HepG2 (cell line): ENCODE measurements at regions not wholly inside any gene's neighbourhood (a gene's known extent, or its start where the extent isn't known, plus 50 kb on each side); places are given as distances from the start of the nearest gene placed in this dataset.

ENCODE experiments used
- ATAC-seq: fragments of 200-7000 bp; cut with Tn5 transposase; 3 replicates; pipeline ENCODE4 v1.9.1; 2020; ENCODE audit warnings: mild to moderate bottlenecking, moderate library complexity
- BruUV-seq: library from RNA; stranded (reverse); fragments of 400-500 nt; replicated peaks from 2 replicates; lab custom pipeline; 2021; lab: Mats Ljungman, UMichigan
- CTCF ChIA-PET: fragments of 300-600 bp; formaldehyde crosslinking; extraction: SDS; loops from one replicate; lab custom pipeline; 2021; ENCODE audit warnings: low total read pairs, inconsistent platforms, low intra/inter-chr PET ratio; lab: Yijun Ruan, JAX
- POLR2A ChIA-PET: fragments of 350-600 bp; sonication (Branson Sonifier 250); formaldehyde crosslinking; loops from one replicate; lab custom pipeline; 2020; ENCODE audit warnings: antibody characterized with exemption, inconsistent platforms; lab: Yijun Ruan, JAX
- DNase-seq: peaks from one replicate; pipeline ENCODE4 v3.0.0-alpha.2; 2015; ENCODE audit warnings: low spot score
- FAIRE-seq: peaks from 3 replicates; lab custom pipeline; 2011; peaks lifted over from hg19 to GRCh38; lab: Jason Lieb, UNC
- H2AFZ ChIP-seq: one replicate; pipeline ENCODE4 v1.6.1; 2011; ENCODE audit warnings: low read length, inconsistent platforms
- H3K27ac ChIP-seq: fragments of 300-600 bp; 3 replicates; pipeline ENCODE4 v1.8.0; 2011; ENCODE audit warnings: mixed run types, mild to moderate bottlenecking, mixed read lengths, low read length, inconsistent platforms; ENCODE audit not compliant: insufficient read depth; ENCODE audit errors: extremely low read length
- H3K27me3 ChIP-seq, 2 experiments: fragments of 200-600 bp in 1 of 2; 2 replicates in 1 of 2; 3 replicates in 1 of 2; pipeline versions ENCODE4 v1.6.0 to v1.8.0; 2011; ENCODE audit warnings: low read length in 2 of 2, mild to moderate bottlenecking in 2 of 2, moderate library complexity in 2 of 2, inconsistent platforms in 1 of 2; ENCODE audit not compliant: insufficient read depth in 2 of 2, control insufficient read depth in 1 of 2
- H3K36me3 ChIP-seq, 2 experiments: fragments of 200-600 bp in 1 of 2; replicated peaks in 1 of 2; 2 replicates in 1 of 2; 3 replicates in 1 of 2; pipeline versions ENCODE4 v1.5.1 to v1.8.0; 2011; ENCODE audit warnings: low read length in 2 of 2, inconsistent platforms in 1 of 2; ENCODE audit not compliant: insufficient read depth in 2 of 2, control insufficient read depth in 1 of 2
- H3K4me1 ChIP-seq: 2 replicates; pipeline ENCODE4 v1.5.1; 2012; ENCODE audit warnings: low read length, inconsistent platforms; ENCODE audit not compliant: insufficient read depth
- H3K4me2 ChIP-seq: 2 replicates; pipeline ENCODE4 v1.6.0; 2011; ENCODE audit warnings: low read depth, low read length, inconsistent platforms
- H3K4me3 ChIP-seq, 3 experiments: fragments of 200-600 bp in 1 of 3; sonication (generic), shearing (Covaris generic) in 1 of 3; replicated peaks in 1 of 3; 2 replicates each; pipeline ENCODE4 v1.5.1; 2011 to 2016; ENCODE audit warnings: low read length in 3 of 3, inconsistent platforms in 2 of 3, low read depth in 2 of 3, mild to moderate bottlenecking in 2 of 3, control low read depth in 1 of 3, mixed read lengths in 1 of 3; ENCODE audit not compliant: insufficient read depth in 1 of 3
- H3K79me2 ChIP-seq: one replicate; pipeline ENCODE4 v1.6.1; 2011; ENCODE audit warnings: low read length, inconsistent platforms; ENCODE audit not compliant: insufficient read depth
- H3K9ac ChIP-seq: 2 replicates; pipeline ENCODE4 v1.6.0; 2011; ENCODE audit warnings: mild to moderate bottlenecking, low read depth, low read length, inconsistent platforms; ENCODE audit not compliant: insufficient read depth
- H3K9me3 ChIP-seq: 2 replicates; pipeline ENCODE4 v1.5.1; 2012; ENCODE audit warnings: mild to moderate bottlenecking, low read length
- H4K20me1 ChIP-seq: 2 replicates; pipeline ENCODE4 v1.6.0; 2011; ENCODE audit warnings: inconsistent platforms, mild to moderate bottlenecking, low read length, moderate library complexity; ENCODE audit not compliant: insufficient read depth
- ATF3 ChIP-seq: sonication (generic); formaldehyde crosslinking; IDR thresholded peaks from 2 replicates; pipeline ENCODE4 v1.4.0; 2020; ENCODE audit warnings: missing genetic modification reagents
- HOXA5 ChIP-seq: sonication (generic); formaldehyde crosslinking; IDR thresholded peaks from 2 replicates; pipeline ENCODE4 v1.4.0; 2020; ENCODE audit warnings: missing genetic modification reagents
- MTF1 ChIP-seq: sonication (generic); formaldehyde crosslinking; IDR thresholded peaks from 2 replicates; pipeline ENCODE4 v1.5.0; 2020; ENCODE audit warnings: missing genetic modification reagents
- PBX3 ChIP-seq: sonication (generic); formaldehyde crosslinking; IDR thresholded peaks from 2 replicates; pipeline ENCODE4 v1.8.1; 2023; ENCODE audit warnings: missing genetic modification reagents, inconsistent platforms, borderline replicate concordance
- RELA ChIP-seq: sonication (generic); formaldehyde crosslinking; IDR thresholded peaks from 2 replicates; pipeline ENCODE4 v1.4.0; 2020; ENCODE audit warnings: missing genetic modification reagents
- RFXAP ChIP-seq: sonication (generic); formaldehyde crosslinking; IDR thresholded peaks from 2 replicates; pipeline ENCODE4 v1.4.0; 2020; ENCODE audit warnings: missing genetic modification reagents, borderline replicate concordance
- ZNF547 ChIP-seq: sonication (generic); formaldehyde crosslinking; IDR thresholded peaks from 2 replicates; pipeline ENCODE4 v1.5.1; 2020; ENCODE audit warnings: mild to moderate bottlenecking, missing genetic modification reagents
- ZNF670 ChIP-seq: sonication (generic); formaldehyde crosslinking; IDR thresholded peaks from 2 replicates; pipeline ENCODE4 v1.8.0; 2022; ENCODE audit warnings: mild to moderate bottlenecking, missing genetic modification reagents, borderline replicate concordance
- WGBS: methylation state at CpG from one replicate; pipeline ENCODE4 v1.1.6; 2017; ENCODE audit warnings: low lambda C conversion rate; 5-methylcytosine and 5-hydroxymethylcytosine counted together
- in situ Hi-C: cut with HindIII; loops from 2 replicates; pipeline ENCODE4 v1.10.0; 2017; ENCODE audit warnings: low pct_unique_long_range_greater_than_20kb; ENCODE audit not compliant: extremely low pct_ligation_motif_present
- intact Hi-C: fragments of 100-400 bp; cut with micrococcal nuclease; formaldehyde crosslinking; loops from one replicate; pipeline ENCODE4 v1.10.0; 2022; ENCODE audit not compliant: unreplicated experiment

- H3K9ac ChIP-seq = no peak overlapping the region
- CTCF ChIA-PET = no interaction called here
- H3K27me3 ChIP-seq = peaks cover 0 to 14% of the 10 kb centered on the region in 2 experiments; a peak in 2 of 5 replicates
- WGBS = 8% methylated on average over 3 of the region's 3 CpGs
- H3K27ac ChIP-seq = no peak overlapping the region
- ATAC-seq (no peak), FAIRE-seq (no peak), DNase-seq (no peak)
- H3K4me3 ChIP-seq = no peak overlapping the region
- POLR2A ChIA-PET = no interaction called here
- in situ Hi-C loops = no loop called here
- no peaks in the 10 kb centered on the region for H3K36me3 ChIP-seq
- BruUV-seq = no TSS peak
- no peaks in the 10 kb centered on the region for H4K20me1 ChIP-seq
- no peaks in the 10 kb centered on the region for H3K4me1 ChIP-seq
- TF ChIP-seq RFXAP = no peak
- no peaks in the 10 kb centered on the region for H3K79me2 ChIP-seq
- no peak overlapping the region for H2AFZ ChIP-seq
- no peak overlapping the region for H3K4me2 ChIP-seq
- no peaks in the 10 kb centered on the region for H3K9me3 ChIP-seq
- intact Hi-C loops = no loop called here
Observed at GRCh38 chr5:61679562-61679961, 347.5 kb downstream of the ZSWIM6 start.

GRCh38 chr5:61680247-61680646, 348.2 kb downstream of the ZSWIM6 start:
- no TSS peak for BruUV-seq
- no peaks in the 10 kb centered on the region for H3K4me1 ChIP-seq
- in situ Hi-C loops = no loop called here

More at GRCh38 chr5:61680247-61680646, 348.2 kb downstream of the ZSWIM6 start:
- Histone ChIP-seq H3K4me2 (no peak overlapping the region), H4K20me1 (no peaks in the 10 kb centered on the region), H3K27me3 (peaks cover 0 to 8% of the 10 kb centered on the region in 2 experiments; a peak in 1 of 5 replicates), H3K4me3 (no peak overlapping the region), H3K9ac (no peak overlapping the region), H3K27ac (no peak overlapping the region), H3K36me3 (no peaks in the 10 kb centered on the region), H3K79me2 (no peaks in the 10 kb centered on the region), H2AFZ (no peak overlapping the region), H3K9me3 (no peaks in the 10 kb centered on the region)
- DNase-seq = no peak
- ATAC-seq = no peak
- WGBS = 0% methylated on average over 2 of the region's 2 CpGs
- FAIRE-seq = no peak
- intact Hi-C loops = no loop called here
- TF ChIP-seq ZNF547 (no peak), ZNF670 (no peak), HOXA5 (no peak), PBX3 (no peak), ATF3 (no peak), MTF1 (CRISPR knock-in tag) (no peak), RELA (CRISPR knock-in tag) (no peak)
- POLR2A ChIA-PET = no interaction called here
- CTCF ChIA-PET = no interaction called here
